NOMO-1 (cell line): ENCODE measurements at regions not wholly inside any gene's neighbourhood (a gene's known extent, or its start where the extent isn't known, plus 50 kb on each side); places are given as distances from the start of the nearest gene placed in this dataset.
"Not testable (repeated sequence)": the region's sequence is repeated elsewhere in the genome, so short reads cannot be mapped to it uniquely, and the experiment has no call there.

Source experiments
- DNase-seq, 2 experiments: peaks; one replicate each; lab custom pipeline; 2025; ENCODE audit not compliant: unreplicated experiment in 2 of 2; lab: John Stamatoyannopoulos, UW

DNA sequence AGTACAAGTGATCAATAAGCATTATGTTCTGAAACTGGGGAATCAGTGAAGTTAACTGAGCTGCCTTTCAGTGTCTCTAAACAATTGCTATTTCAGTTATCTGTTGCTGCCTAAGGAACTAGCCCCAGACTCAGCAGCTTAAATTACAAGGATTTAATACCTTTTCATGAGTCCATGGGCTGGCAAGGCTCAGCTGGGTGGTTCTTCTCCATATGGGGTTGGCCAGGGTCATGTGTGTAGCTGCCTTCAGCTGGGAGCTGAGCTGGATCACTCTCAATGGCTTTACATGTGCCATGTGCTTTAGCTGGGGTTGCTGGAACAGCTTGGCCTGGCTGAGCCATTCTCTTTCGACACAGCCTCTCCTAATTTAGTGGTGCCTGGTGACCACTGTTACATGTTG is 295.0 kb upstream of the NCAM1 start:
- no peak for DNase-seq

DNA sequence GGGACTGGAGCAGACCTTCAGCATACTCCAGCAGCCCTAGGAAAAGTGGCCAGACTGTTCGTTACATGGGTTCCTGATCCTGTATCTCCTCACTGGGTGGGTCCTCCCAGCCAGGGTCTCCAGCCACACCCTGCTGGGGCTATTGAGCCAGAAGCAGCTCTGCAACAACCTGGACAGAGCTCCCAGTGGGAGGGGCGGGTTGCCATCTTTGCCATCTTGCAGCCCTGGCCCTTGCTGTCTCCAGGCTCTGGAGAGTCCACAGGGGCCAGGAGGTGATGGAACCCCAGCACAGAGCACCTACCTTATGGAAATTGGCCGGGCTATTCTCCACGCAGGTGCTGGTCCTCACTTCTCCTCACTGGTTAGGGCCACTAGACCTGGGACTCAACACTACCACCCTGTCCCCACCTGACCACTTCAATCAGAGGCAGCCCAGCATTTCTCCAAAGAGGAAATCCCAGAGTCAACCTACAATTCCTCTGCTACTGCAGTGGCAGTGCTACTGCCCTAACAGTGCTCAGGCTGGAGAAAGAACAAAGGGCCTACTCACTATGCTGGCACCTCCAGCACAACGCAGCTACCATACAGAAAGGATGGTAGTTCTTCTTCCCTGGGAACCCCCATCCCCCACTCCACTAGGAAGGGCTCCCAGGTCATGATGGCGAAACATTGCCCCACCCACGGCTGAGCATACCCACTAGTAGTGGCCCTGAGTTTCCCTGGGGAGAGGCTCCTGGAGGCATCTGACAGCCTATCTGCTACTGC is 290.2 kb upstream of the NCAM1 start:
- DNase-seq: no peak

- not testable (repeated sequence) for DNase-seq
Observed at GRCh38 chr11:112673401-112673800, 287.8 kb upstream of the NCAM1 start.

DNA sequence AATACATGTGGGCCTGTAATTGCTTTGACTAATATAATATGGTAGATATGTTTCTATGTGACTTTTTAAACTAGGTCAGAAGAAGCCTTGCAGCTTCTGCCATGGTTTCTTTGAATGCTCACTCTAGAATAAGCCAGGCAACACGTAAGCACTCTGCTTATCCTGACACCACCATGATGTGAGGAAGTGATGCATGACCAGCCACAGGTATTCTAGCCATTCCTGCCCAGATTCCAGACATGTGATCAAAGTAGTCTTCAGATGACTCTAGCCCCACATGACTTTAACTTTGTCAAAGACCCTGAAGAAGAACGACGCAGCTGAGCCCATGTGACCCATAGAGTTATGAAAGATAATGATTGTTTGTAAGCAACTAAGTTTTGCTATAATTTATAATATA is 276.1 kb upstream of the NCAM1 start:
- no peak for DNase-seq

DNA sequence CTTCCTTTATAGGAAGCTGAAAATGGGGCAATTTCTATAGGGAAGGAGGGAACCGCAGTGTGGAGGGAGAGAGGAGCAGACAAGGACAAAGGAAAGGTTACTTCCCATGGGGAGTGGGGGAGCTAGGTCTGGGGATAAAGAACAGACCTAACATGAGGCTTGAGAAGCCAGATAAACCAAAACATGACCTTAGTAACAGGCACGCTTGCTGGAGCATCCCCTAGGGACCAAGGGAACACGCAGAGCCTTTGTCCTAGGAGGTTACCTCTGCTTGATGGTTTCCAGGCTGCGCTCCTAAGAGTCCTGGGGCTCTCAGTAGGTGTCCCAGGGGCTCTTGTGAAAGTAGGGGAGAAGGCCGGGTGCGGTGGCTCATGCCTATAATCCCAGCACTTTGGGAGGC is 271.4 kb upstream of the NCAM1 start:
- DNase-seq: no peak

GRCh38 chr11:112693781-112694180 is 267.4 kb upstream of the NCAM1 start:
- no peak for DNase-seq

GRCh38 chr11:112694245-112694644 is 267.0 kb upstream of the NCAM1 start:
- DNase-seq: no peak

DNA sequence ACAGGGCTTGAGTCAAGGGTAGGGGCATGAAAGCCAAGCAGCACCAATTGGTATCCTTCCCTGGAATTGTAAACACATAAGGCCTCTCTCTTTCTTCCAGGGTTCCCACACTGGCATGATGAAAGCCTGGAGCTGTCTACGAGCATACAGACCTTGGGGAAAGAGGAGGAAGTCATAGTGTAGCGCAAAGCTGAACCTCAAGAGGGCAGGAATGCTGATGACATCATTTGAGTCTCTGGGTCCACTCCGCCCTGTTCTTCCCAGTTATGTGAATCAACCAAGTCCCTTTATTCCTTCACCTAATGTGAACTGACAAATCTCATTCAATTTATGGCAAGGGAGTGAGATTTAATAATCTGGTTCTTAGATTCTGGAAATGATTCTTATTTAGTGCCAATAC is 266.4 kb upstream of the NCAM1 start:
- no peak for DNase-seq

GRCh38 chr11:112697391-112698178 is 263.6 kb upstream of the NCAM1 start:
- DNase-seq: no peak

- no peak for DNase-seq
Observed at GRCh38 chr11:112705148-112705547, 256.1 kb upstream of the NCAM1 start.

- no peak for DNase-seq
Observed at GRCh38 chr11:112706863-112707262, 254.4 kb upstream of the NCAM1 start.

- DNase-seq: not testable (repeated sequence)
Observed at GRCh38 chr11:112714340-112714739, 246.9 kb upstream of the NCAM1 start.

GRCh38 chr11:112715056-112715455 is 246.2 kb upstream of the NCAM1 start:
- no peak for DNase-seq

DNA sequence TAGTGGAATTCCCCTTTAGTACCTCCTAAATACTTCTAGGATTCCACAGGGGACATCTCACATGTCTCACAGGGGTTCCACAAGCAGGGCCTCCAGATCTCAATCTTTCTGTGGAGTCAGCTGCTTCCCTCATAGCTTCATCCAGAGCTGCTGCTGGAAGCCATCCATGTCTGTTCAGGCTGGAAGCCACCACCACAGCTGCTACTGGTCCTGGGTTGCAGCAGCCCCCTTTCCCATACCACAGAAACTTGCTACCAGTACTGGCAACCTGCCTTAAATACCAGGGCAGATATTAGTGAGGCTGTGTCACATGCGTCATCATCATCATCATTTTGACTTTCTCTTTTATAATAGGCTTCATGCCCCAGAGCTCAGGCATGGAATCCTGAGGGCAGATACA is 242.7 kb upstream of the NCAM1 start:
- DNase-seq: no peak

DNA sequence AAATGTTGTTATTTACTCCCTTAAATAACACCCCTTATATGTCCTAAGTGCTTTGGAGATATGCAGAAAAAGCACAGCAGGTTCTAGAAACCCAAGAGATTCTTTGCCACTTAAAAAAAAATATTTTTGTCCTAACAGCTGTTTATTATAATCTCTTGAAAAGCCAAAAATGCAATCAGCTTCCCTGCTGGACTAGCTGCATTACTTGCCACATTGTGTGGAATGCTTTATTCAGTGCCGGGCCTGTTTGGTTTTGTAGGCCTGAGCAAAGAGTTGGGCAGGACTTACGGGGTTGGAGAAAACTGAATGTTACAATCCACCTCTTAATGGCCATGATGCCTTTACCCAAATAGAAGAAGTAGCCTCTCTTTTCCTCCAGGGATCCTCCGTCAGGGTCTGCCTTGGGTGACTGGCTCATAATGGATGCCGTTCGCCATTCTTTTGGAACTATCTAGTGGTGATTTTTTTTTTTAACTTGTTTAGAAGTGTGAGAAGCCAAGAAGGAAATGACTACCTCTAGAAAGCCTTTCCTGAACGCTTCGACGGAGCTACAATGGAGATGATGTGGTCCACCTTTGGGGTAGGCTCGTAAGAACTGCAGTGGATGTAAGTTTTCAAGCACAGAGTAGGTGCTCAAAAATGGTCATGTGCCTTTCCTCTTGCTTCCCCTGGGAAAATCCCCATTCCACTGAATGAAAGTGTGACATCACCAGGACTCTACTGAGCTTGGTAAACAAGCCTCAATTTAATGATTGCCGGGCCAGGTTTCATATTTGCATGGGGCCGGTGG is 241.3 kb upstream of the NCAM1 start:
- DNase-seq: no peak

GRCh38 chr11:112722148-112722547 is 239.1 kb upstream of the NCAM1 start:
- no peak for DNase-seq

GRCh38 chr11:112722876-112723275 is 238.3 kb upstream of the NCAM1 start:
- DNase-seq: no peak

DNA sequence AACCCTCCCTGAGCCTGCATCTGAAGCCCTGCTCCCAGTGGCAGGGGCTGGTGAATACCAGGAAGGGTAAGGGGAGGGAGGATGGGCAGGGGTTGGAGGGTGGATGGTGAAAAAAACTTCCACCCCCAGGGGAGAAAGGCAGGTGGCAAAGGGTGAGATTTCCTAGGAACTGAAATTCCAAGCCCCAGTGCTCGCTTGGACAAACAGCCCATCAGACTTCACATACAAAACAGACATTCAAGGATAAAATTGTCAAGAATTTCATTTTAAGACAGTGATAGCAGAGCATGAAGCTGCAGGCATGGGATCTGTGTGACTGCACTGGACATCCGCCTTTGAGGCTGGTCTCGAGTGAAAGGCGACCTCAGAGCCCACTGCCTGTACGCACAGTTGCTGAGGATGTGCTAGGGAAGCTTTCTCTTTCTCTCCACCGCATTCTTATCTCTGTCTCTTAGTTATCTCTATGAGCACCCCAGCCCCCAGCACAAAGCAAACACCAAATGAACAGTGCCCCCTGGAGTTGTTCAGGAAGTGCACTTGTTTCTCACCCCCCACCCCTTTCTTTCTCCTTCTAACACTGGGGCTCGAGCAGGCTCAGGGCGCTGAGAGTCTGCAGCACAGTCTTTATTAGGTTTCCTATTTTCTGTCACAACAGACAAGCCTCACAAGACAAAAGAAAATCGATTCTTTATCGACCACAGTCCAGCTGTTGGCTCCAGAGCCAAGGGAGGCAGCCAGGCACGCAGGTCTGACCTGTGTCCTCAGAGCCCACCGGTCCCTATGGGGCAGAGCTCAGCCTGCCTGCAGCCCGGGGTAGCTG is 237.3 kb upstream of the NCAM1 start:
- DNase-seq: no peak

DNA sequence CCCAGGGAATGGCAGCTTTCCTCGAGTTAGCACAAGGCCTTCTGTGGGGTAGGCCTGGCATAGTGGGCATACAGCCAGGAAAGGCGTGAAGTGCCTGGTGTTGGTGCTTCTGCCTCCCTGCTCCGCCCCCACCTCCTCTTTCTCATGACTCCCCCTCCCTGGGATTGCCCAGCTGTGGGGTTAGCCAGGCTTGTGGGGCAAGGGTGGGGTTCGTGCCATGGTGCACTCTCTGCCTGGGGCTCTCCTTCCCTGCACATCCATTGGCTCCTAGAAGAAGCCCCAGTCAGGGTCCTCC is 236.8 kb upstream of the NCAM1 start:
- DNase-seq: no peak

GRCh38 chr11:112725636-112726035 is 235.6 kb upstream of the NCAM1 start:
- no peak for DNase-seq

DNA sequence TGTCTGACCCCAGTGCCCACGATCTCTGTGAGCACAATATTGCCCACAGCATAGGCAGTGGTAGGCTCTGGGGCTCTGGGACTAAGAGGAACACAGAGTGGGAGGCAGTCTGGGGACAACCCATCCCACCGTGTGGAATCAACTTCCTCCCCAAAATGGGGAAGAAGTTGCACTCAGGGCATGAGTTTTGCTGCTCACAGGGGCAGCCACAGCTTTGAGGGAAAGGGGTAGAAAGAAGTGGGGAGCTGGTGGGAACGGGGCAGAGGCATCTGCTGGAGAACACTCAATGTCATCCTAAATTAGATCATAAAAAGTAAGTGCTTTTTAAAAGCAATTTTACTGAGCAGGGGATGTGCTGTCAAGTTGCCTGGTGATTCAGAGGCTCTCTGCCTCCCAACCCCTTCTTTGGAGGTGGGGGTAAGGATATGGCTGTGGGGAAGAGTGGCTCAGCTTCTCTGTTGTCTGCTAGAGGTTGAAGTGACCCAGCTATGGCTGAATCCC is 233.8 kb upstream of the NCAM1 start:
- DNase-seq: no peak
